ENCODE measurements at regions not wholly inside any gene's neighbourhood (a gene's known extent, or its start where the extent isn't known, plus 50 kb on each side); places are given as distances from the start of the nearest gene placed in this dataset.
A peak's percentile ranks its signal among the peaks of the same experiment; 100 is the strongest.

DNA sequence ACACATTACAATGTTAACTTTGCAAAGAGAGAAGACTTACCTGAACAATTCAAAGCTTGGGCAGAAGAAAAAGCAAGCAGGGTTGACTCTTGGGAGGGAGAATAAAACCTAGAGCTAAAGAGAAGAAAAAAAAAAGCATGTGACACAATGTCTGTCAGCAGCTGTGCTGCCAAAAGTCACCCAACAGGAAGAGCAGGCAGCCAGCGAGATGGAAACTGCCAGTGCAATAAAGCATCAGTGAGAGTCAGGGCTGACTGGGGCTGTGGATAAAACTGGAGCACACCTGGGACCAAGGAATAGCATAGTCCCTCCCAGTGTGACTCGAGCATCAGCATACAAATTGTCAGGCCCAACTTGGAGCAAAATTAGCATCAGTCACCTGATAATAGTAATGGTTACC, 65.0 kb upstream of the SLC22A15 start:
- no peaks in the 10 kb centered on the region for H3K27me3 ChIP-seq
- Mint-ChIP-seq H3K36me3 (no peaks in the 10 kb centered on the region), H3K4me1 (peaks cover 5% of the 10 kb centered on the region), H3K9me3 (no peaks in the 10 kb centered on the region), H3K27me3 (ENCODE audit: insufficient read depth, low read depth) (peaks cover 2% of the 10 kb centered on the region), H3K27ac (no peak overlapping the region), H3K4me3 (no peak overlapping the region)
- no peaks in the 10 kb centered on the region for H4K20me1 ChIP-seq (ENCODE audit: low read depth)
- no peak overlapping the region for H2AFZ ChIP-seq (replicated peaks)
- H3K9ac ChIP-seq: no peak overlapping the region
- no peaks in the 10 kb centered on the region for H3K36me3 ChIP-seq
- no peak overlapping the region for H3K4me3 ChIP-seq
- H3K4me2 ChIP-seq: no peak overlapping the region
- peaks cover 12% of the 10 kb centered on the region for H3K4me1 ChIP-seq
- no peaks in the 10 kb centered on the region for H3K9me3 ChIP-seq (ENCODE audit: low read depth)
- H3K79me2 ChIP-seq (ENCODE audit: low read depth): no peaks in the 10 kb centered on the region
- H3K27ac ChIP-seq: no peak overlapping the region
- no peaks in the 10 kb centered on the region for H3F3A ChIP-seq (ENCODE audit: low read depth)
- no peak for TF ChIP-seq EZH2 (IDR thresholded peaks at IDR 0.05)
- no peak for TF ChIP-seq EZH2phosphoT487 (IDR thresholded peaks at IDR 0.05)
- TF ChIP-seq, protein P1, sequence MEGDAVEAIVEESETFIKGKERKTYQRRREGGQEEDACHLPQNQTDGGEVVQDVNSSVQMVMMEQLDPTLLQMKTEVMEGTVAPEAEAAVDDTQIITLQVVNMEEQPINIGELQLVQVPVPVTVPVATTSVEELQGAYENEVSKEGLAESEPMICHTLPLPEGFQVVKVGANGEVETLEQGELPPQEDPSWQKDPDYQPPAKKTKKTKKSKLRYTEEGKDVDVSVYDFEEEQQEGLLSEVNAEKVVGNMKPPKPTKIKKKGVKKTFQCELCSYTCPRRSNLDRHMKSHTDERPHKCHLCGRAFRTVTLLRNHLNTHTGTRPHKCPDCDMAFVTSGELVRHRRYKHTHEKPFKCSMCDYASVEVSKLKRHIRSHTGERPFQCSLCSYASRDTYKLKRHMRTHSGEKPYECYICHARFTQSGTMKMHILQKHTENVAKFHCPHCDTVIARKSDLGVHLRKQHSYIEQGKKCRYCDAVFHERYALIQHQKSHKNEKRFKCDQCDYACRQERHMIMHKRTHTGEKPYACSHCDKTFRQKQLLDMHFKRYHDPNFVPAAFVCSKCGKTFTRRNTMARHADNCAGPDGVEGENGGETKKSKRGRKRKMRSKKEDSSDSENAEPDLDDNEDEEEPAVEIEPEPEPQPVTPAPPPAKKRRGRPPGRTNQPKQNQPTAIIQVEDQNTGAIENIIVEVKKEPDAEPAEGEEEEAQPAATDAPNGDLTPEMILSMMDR (IDR thresholded peaks at IDR 0.05): no peak
- DNase-seq (ENCODE audit: low spot score): no peak

DNA sequence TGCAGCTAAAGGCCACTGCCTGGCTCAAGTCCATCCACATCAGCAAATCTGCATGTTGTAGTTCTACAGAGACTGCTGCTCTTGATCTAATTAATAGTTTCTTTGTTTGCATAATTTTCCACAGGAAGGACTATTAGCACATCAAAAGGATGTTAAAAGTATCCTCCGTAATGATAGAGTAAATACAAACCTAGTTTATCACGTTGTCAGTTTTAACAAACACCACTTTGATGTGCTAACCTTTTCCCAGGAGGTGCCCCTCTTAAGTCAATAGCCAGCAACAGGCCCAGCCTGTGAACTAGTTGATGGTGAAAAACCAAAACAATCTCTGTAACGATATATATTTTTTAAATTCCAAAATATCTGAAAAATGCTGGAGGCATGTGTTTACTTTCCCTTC, 64.2 kb upstream of the SLC22A15 start:
- no peak overlapping the region for H3K27ac ChIP-seq
- H3K4me3 Mint-ChIP-seq: no peak overlapping the region
- peaks cover 2% of the 10 kb centered on the region for H3K27me3 Mint-ChIP-seq (ENCODE audit: insufficient read depth, low read depth)
- H3K9me3 ChIP-seq (ENCODE audit: low read depth): no peaks in the 10 kb centered on the region
- peaks cover 5% of the 10 kb centered on the region for H3K4me1 Mint-ChIP-seq
- no peak overlapping the region for H3K27ac Mint-ChIP-seq
- H4K20me1 ChIP-seq (ENCODE audit: low read depth): no peaks in the 10 kb centered on the region
- peaks cover 12% of the 10 kb centered on the region for H3K4me1 ChIP-seq
- no peaks in the 10 kb centered on the region for H3F3A ChIP-seq (ENCODE audit: low read depth)
- no peaks in the 10 kb centered on the region for H3K36me3 Mint-ChIP-seq
- H3K4me3 ChIP-seq: no peak overlapping the region
- no peak for DNase-seq (ENCODE audit: low spot score)
- no peaks in the 10 kb centered on the region for H3K36me3 ChIP-seq
- no peaks in the 10 kb centered on the region for H3K27me3 ChIP-seq
- no peaks in the 10 kb centered on the region for H3K79me2 ChIP-seq (ENCODE audit: low read depth)
- no peak overlapping the region for H3K9ac ChIP-seq
- H3K4me2 ChIP-seq: no peak overlapping the region
- no peak overlapping the region for H2AFZ ChIP-seq (replicated peaks)
- no peaks in the 10 kb centered on the region for H3K9me3 Mint-ChIP-seq
- TF ChIP-seq EZH2 (IDR thresholded peaks at IDR 0.05) (no peak), EZH2phosphoT487 (IDR thresholded peaks at IDR 0.05) (no peak)
- TF ChIP-seq, protein P1 (IDR thresholded peaks at IDR 0.05): no peak

DNA sequence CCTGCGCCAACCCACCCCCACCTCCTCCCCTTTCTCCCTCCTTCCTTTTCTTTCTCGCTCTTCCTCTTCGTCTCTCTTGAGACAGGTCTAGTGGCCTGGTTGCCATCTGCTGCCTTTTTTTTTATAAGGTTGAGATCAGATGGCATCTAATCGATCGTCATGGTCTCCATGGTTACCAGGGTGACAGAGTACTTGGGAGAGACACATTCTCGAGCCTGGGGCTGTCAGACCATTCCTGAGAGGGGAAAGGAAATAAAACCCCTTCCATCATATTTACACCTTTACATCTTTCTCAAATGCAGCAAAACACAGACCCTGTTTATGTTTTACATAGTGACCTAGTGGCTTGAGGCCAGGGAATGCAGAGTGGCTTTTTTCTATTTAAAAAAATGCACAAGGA, 53.5 kb upstream of the SLC22A15 start:
- TF ChIP-seq EZH2phosphoT487 (IDR thresholded peaks at IDR 0.05) (no peak), EZH2 (IDR thresholded peaks at IDR 0.05) (no peak)
- TF ChIP-seq, protein P1 (IDR thresholded peaks at IDR 0.05): no peak
- Mint-ChIP-seq H3K27ac (no peak overlapping the region), H3K27me3 (ENCODE audit: insufficient read depth, low read depth) (peaks cover 4% of the 10 kb centered on the region), H3K4me1 (peaks cover 32% of the 10 kb centered on the region), H3K9me3 (no peaks in the 10 kb centered on the region), H3K4me3 (no peak overlapping the region), H3K36me3 (no peaks in the 10 kb centered on the region)
- H4K20me1 ChIP-seq (ENCODE audit: low read depth): no peaks in the 10 kb centered on the region
- H3K27ac ChIP-seq: no peak overlapping the region
- no peaks in the 10 kb centered on the region for H3K27me3 ChIP-seq
- H3K9me3 ChIP-seq (ENCODE audit: low read depth): no peaks in the 10 kb centered on the region
- peaks cover 26% of the 10 kb centered on the region for H3K4me1 ChIP-seq
- H3K9ac ChIP-seq: no peak overlapping the region
- no peak overlapping the region for H3K4me3 ChIP-seq
- H3K4me2 ChIP-seq: no peak overlapping the region
- H3F3A ChIP-seq (ENCODE audit: low read depth): no peaks in the 10 kb centered on the region
- DNase-seq (ENCODE audit: low spot score): peak; percentile 12
- no peak overlapping the region for H2AFZ ChIP-seq (replicated peaks)
- H3K79me2 ChIP-seq (ENCODE audit: low read depth): no peaks in the 10 kb centered on the region
- H3K36me3 ChIP-seq: no peaks in the 10 kb centered on the region

Measured in neural progenitor cell (in vitro differentiated cells).